Ecto neural progenitor cell (in vitro differentiated cells): ENCODE measurements at regions not wholly inside any gene's neighbourhood (a gene's known extent, or its start where the extent isn't known, plus 50 kb on each side); places are given as distances from the start of the nearest gene placed in this dataset.
"Not testable (repeated sequence)": the region's sequence is repeated elsewhere in the genome, so short reads cannot be mapped to it uniquely, and the experiment has no call there.

Experiments
- DNase-seq: peaks from one replicate; pipeline ENCODE4 v3.0.0-alpha.2; 2018; ENCODE audit warnings: low spot score

DNA sequence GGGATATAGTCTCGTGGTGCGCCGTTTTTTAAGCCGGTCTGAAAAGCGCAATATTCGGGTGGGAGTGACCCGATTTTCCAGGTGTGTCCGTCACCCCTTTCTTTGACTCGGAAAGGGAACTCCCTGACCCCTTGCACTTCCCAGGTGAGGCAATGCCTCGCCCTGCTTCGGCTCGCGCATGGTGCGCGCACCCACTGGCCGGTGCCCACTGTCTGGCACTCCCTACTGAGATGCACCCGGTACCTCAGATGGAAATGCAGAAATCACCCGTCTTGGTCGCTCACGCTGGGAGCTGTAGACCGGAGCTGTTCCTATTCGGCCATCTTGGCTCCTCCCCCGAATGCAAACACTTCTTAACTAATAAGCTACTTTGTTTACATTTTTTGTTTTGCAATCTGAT, 914.9 kb downstream of the OTOL1 start:
- DNase-seq, result not testable (repeated sequence)

DNA sequence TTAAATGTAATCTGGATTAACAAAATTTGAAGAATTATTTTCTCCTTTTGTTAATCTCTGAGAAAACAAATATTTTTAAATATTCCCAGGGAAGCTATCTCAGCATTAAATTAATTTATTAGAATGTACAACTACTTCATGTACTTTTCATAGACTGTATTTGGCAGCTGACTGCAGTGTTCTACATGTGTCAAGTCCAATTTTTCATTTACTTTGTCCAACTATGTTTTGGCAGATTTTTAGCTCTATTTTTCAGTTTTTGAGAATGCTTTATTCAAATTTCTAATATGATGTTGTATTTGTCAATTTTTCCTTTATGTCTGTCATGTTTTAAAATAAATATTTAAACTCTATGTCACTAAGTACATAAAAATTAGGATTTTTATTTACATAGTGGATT, 925.1 kb downstream of the OTOL1 start:
- DNase-seq, result no peak

GRCh38 chr3:162428192-162428591, 931.6 kb downstream of the OTOL1 start:
- DNase-seq, result no peak

DNA sequence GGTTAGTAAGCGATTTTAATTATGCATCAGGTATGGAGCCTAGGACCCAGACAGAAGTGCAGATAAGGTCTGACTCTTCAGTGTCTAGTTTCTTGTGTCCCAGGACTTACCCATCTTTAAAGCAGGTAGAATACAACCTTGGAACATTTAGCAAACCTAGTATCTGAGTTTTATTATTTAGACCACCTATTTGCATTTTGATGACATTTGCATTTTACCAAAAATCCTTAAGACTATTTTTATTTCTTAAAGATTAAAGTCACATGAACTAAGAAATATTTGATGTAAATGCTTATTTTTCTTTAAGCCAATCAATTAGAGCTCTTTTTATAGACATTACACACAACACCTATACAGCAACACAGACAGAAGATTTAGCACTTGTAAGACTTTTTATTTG, 939.1 kb downstream of the OTOL1 start:
- DNase-seq, result no peak

- no peak for DNase-seq
Observed at GRCh38 chr3:162436826-162437225, 940.2 kb downstream of the OTOL1 start.

- no peak for DNase-seq
Observed at GRCh38 chr3:162437480-162437879, 940.9 kb downstream of the OTOL1 start.

GRCh38 chr3:162441716-162442115, 945.1 kb downstream of the OTOL1 start:
- no peak for DNase-seq

GRCh38 chr3:162443376-162443775, 946.8 kb downstream of the OTOL1 start:
- DNase-seq, result no peak

- DNase-seq, result no peak
Observed at GRCh38 chr3:162468791-162469190, 972.2 kb downstream of the OTOL1 start.

GRCh38 chr3:162487138-162487537, 990.5 kb downstream of the OTOL1 start:
- DNase-seq, result no peak

DNA sequence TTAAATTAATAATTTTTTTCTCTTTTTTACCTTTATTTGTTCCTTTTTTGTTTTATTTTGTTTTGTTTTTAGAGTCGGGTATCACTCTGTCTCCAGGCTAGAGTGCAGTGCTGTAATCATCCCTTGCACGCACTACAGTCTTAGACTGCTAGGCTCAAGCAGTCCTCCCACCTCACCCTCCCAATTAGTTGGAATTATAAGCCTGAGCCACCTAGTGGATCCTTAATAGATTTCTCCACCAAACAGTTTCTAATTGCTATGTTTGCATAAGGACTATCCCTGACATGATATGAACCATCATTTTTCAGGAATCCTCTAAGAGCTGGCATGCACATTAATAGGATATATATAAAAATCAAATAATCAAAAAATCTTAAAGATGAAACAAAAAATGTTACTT, 993.2 kb downstream of the OTOL1 start:
- DNase-seq, result no peak

DNA sequence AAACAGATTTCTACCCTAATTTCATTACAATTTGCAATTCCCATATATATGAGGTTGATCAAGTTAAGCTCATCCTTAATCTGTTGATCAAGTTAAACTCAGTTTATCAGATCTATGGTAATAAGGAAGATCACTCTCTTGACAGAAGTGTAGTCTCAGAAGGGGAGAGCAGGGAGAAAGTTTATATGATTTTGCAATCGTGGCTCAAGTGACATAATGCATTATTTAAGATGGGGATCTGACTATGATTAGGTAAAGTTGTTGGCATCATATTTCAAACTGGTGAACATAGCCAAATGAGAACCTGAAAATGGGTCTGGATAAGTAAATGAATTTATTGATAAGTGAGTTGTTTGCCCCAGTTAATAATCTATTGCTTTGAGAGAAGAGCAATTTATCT, 995.3 kb downstream of the OTOL1 start:
- no peak for DNase-seq

DNA sequence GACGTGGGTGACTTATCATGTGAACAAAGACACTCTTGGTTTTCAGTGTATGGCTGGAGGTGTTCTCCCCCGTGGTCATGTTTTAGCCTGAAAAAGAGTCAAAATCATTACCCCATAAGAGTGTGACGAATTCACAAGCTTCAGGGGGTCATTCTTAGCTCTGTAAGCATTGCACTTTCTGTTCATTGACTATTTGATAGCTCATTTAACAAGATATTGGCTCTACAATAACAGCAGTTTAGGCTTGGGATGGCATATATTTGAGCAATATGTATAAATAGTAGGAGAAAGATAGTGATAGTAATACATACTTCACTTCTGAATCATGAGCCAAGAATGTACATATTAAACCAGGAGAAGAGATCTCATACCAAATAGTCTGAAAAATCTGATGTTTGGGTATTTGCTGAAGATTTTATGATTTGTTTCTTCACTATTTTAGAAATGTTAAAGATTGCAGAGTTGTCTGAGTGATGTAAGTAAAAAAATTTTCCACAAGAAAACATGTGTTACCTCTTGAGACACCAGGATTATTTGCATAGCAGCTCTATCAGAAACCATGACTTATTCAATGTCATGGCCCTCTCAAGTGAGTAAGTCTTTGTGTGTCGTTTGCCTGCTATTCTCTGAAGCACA, 996.0 kb downstream of the OTOL1 start:
- no peak for DNase-seq

DNA sequence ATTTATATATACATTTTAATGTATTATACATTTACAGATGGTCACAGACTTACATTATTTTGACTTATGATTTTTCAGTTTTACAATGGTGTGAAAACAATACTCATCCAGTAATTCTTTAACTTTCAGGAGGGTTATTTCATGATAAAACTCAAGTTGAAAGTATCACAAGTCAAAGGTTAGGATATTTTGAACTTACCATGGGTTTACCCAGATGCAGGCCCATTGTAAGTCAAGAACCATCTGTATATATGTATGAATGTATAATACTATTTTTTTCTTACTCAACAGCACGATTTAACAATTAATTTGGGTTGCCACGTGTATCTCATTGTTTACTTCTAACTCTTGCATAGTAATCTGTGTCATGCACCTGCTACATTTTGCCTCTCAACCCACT, 1002.0 kb downstream of the OTOL1 start:
- no peak for DNase-seq

DNA sequence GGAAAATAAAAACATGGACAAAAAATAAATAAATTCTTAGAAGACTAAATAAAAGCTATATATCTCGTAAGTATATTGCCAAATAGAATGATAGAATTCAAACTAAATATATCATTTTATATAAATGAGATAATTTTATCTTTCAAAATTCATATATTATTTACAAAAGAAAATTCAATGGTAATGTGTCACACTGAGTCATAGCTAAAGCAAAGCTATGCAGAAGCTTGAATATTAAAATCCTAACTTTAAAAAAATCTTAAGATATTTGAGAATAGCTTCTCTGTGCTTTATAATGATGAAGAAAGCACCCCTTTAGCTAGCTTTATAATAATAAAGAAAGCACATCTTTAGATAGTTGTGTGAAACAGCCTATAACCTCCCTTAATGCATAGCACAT, 1010.8 kb downstream of the OTOL1 start:
- DNase-seq, result no peak

- no peak for DNase-seq
Observed at GRCh38 chr3:162512488-162512887, 1015.9 kb downstream of the OTOL1 start.

GRCh38 chr3:162517110-162517509, 1020.5 kb downstream of the OTOL1 start:
- no peak for DNase-seq

DNA sequence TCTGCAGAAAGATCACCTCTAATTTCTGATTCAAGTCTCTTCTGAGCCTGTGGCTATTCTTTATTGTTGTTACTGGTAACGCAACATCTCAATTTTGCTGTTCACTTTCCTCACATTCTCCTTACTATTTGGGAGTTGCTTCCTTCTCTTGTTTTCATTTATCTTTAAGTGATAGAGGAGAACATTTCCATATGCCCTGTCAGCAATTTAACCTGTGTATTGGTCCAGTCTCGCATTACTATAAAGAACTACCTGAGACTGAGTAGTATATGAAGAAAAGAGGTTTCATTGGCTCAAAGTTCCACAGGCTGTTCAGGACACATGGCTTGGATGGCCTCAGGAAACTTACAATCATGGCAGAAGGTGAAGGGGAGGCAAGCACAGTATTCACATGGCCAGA, 1025.1 kb downstream of the OTOL1 start:
- no peak for DNase-seq

- no peak for DNase-seq
Observed at GRCh38 chr3:162525066-162525742, 1028.6 kb downstream of the OTOL1 start.

GRCh38 chr3:162525771-162526170, 1029.2 kb downstream of the OTOL1 start:
- no peak for DNase-seq

GRCh38 chr3:162534431-162534830, 1037.8 kb downstream of the OTOL1 start:
- DNase-seq, result no peak

- no peak for DNase-seq
Observed at GRCh38 chr3:162538491-162538890, 1041.9 kb downstream of the OTOL1 start.

GRCh38 chr3:162538906-162539305, 1042.3 kb downstream of the OTOL1 start:
- no peak for DNase-seq

DNA sequence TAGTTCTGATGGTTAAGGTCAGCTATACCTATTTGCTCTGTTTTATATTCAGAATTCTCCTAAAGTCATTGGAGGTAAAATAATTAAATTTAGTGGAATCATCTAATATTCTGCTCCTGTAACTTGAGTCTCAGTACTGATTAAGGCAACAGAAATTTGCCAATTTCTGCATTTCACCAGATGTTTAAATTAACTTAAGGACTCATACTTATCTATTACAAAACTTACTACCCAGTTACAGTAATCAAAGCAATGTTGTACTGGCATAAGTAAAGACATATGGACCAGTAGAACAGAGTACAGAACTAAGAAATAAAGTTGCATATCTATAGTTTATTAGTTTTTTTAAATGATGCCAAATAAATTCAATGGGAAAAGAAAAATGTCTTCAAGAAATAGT, 1043.8 kb downstream of the OTOL1 start:
- no peak for DNase-seq
